ENCODE measurements at regions not wholly inside any gene's neighbourhood (a gene's known extent, or its start where the extent isn't known, plus 50 kb on each side); places are given as distances from the start of the nearest gene placed in this dataset.

- no peak overlapping the region for H3K27ac ChIP-seq (replicated peaks)
- no peaks in the 10 kb centered on the region for H3K27me3 ChIP-seq (ENCODE audit: insufficient read depth, poor library complexity, severe bottlenecking)
- TF ChIP-seq POLR2AphosphoS5 (IDR thresholded peaks at IDR 0.05; ENCODE audit: low read depth) (no peak), SPI1 (IDR thresholded peaks at IDR 0.05; ENCODE audit: borderline replicate concordance, low read depth) (no peak), GABPA (IDR thresholded peaks at IDR 0.05; ENCODE audit: low read depth) (no peak), REST (IDR thresholded peaks at IDR 0.05; ENCODE audit: insufficient replicate concordance, low read depth) (no peak), CTCF (IDR thresholded peaks at IDR 0.05; ENCODE audit: insufficient read depth, low read length) (no peak)
- H3K4me3 ChIP-seq (replicated peaks; ENCODE audit: insufficient read depth, low read length), result no peak overlapping the region
- no peak for DNase-seq (ENCODE audit: low read depth in 1 of 2, low spot score in 1 of 2)
These were observed 52.8 kb upstream of the ADGRL4 start for GRCh38 chr1:79059341-79059740.
